ENCODE measurements at regions not wholly inside any gene's neighbourhood (a gene's known extent, or its start where the extent isn't known, plus 50 kb on each side); places are given as distances from the start of the nearest gene placed in this dataset.

DNA sequence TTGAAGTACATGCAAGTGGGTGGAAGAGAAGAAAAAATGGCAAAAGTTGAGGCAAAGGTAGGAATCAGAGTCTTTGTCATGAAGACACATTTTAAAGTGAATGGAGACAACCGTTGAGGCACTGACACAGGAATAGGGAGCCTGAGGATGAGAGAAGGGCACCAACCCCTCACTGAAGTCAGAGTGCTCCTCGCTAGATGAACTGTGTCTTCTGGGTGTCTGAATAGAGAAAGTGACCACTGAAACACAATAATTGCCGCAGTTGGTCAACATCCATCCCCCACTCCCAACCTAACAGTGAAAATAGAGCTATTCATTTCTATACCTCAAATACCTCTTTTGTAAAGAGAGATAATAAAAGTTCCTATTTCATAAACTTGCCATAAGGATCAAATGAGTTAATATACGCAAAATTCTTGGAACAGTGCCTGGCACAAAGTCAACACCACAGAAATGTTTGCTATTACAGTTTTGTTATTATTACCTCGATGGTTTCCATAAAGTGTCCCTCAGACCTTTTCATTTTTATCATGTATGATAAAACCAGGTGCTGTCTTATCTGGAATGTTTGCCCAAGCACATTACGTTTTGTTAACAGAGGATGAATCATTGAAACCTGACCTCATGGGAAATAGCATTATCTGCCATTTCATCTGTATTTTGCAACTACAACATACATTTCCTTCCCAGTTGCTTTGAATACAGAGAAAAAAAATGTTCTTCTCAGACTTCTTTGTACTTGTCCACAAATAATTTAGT lies 61.8 kb upstream of the SP4 start:
- DNase-seq (ENCODE audit: low read depth): no peak
- H3K4me3 ChIP-seq (ENCODE audit: control insufficient read depth, low read depth, low read length): no peak overlapping the region
- TF ChIP-seq, protein P1, sequence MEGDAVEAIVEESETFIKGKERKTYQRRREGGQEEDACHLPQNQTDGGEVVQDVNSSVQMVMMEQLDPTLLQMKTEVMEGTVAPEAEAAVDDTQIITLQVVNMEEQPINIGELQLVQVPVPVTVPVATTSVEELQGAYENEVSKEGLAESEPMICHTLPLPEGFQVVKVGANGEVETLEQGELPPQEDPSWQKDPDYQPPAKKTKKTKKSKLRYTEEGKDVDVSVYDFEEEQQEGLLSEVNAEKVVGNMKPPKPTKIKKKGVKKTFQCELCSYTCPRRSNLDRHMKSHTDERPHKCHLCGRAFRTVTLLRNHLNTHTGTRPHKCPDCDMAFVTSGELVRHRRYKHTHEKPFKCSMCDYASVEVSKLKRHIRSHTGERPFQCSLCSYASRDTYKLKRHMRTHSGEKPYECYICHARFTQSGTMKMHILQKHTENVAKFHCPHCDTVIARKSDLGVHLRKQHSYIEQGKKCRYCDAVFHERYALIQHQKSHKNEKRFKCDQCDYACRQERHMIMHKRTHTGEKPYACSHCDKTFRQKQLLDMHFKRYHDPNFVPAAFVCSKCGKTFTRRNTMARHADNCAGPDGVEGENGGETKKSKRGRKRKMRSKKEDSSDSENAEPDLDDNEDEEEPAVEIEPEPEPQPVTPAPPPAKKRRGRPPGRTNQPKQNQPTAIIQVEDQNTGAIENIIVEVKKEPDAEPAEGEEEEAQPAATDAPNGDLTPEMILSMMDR (IDR thresholded peaks at IDR 0.05; ENCODE audit: control insufficient read depth, insufficient read depth, low read depth, low read length, missing control alignments): no peak

DNA sequence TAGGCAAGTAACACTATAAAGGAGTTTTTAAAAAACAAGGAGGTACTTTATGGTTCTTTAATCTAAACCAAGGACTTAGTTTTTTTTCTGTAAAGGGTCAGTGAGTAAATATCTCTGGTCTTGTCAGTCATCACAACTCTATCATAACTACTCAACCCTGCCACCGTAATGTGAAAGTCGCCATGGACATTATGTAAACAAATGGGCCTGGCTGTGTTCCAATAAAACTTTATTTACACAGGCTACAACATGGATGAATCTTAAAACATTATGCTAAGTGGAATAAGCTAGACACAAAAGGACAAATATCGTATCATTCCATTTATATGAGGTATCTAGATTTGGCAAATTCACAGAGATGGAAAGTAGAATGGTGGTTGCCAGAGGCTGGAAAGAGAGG lies 60.8 kb upstream of the SP4 start:
- H3K4me3 ChIP-seq (ENCODE audit: control insufficient read depth, low read depth, low read length): no peak overlapping the region
- DNase-seq (ENCODE audit: low read depth): no peak
- TF ChIP-seq, protein P1 (IDR thresholded peaks at IDR 0.05; ENCODE audit: control insufficient read depth, insufficient read depth, low read depth, low read length, missing control alignments): no peak

DNA sequence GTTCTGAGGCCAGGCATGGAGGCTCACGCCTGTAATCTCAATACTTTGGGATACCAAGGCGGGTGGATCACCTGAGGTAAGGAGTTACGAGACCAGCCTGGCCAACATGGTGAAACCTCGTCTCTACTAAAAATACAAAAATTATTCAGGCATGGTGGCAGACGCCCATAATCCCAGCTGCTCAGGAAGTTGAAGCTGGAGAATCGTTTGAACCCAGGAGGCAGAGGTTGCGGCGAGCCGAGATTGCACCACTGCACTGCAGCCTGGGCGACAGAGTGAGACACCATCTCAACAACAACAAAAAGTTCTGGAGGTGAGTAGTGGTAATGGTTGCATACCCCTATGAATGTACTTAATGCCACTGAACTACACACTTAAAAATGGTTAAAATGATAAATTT lies 60.3 kb upstream of the SP4 start:
- H3K4me3 ChIP-seq (ENCODE audit: control insufficient read depth, low read depth, low read length): no peak overlapping the region
- TF ChIP-seq, protein P1 (IDR thresholded peaks at IDR 0.05; ENCODE audit: control insufficient read depth, insufficient read depth, low read depth, low read length, missing control alignments): no peak
- DNase-seq (ENCODE audit: low read depth): no peak

DNA sequence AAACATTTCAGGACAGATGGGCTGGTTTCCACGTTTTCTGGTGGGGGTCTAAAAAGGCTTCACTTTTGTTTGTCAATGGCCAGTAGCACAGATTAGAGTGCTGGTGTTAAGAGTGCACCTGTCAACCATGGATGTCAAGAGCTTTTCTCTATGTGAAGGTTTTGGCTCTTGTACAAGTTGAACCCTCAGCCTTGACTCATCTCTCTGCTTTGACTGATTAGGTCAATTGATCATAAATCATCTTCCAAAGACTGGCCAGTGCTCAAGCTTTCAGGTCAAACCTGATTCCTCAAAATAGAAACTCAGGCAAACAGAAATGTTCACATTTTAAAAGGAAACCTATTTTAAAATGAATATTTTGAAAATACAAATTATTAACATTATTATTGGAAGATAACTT lies 59.6 kb upstream of the SP4 start:
- no peak for DNase-seq (ENCODE audit: low read depth)
- TF ChIP-seq, protein P1 (IDR thresholded peaks at IDR 0.05; ENCODE audit: control insufficient read depth, insufficient read depth, low read depth, low read length, missing control alignments): no peak
- H3K4me3 ChIP-seq (ENCODE audit: control insufficient read depth, low read depth, low read length): no peak overlapping the region

DNA sequence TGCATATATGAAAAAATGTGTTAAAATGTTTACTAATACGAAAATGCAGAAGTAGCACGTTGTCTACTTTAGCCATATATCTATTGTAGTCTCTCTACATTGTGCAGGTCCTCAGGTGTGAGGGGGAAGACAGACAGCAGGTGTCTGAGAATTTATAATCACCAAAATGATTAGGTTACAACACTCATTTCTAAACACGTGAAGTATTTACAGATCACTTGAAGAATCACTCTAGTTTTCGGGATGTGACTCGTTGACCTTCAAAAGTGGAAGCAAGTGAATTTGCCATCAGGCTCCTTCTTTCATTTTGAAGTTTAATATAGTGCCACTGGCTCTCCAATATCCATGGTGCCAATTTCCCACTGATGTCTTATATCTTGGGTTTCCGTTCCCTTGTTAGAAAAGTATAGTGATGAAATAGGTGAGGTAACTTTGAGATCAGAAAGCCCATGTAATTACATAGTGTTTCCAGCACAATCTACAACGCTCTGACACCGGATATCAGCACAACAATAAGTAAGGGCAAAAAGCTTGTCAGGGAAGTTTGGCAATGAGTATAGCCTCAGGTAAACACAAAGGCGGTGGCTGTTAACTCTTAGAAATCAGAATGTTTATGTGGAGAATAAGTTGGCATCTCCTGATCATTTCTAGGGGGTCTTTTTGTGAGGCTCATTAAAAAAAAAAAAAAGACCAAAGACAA lies 57.5 kb upstream of the SP4 start:
- no peak for DNase-seq (ENCODE audit: low read depth)
- TF ChIP-seq, protein P1 (IDR thresholded peaks at IDR 0.05; ENCODE audit: control insufficient read depth, insufficient read depth, low read depth, low read length, missing control alignments): no peak
- no peak overlapping the region for H3K4me3 ChIP-seq (ENCODE audit: control insufficient read depth, low read depth, low read length)

DNA sequence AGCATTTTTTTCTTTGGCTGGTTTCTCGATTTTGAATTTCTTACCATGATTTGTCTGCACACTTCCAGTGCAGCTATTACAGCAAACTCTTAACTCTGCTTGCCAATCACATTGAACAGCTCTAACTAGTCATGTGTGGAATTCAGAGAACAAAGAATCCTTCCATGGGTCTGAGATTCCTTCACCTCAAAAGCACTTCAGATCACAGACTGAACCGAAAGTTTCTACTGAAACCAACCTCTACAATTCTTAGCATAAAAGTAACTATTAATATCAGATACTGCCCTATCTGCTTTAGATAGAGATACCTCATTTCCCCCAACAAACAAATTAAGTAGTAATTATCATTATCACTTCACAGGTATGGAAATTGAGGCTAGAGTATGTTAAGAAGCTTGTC lies 56.5 kb upstream of the SP4 start:
- TF ChIP-seq, protein P1 (IDR thresholded peaks at IDR 0.05; ENCODE audit: control insufficient read depth, insufficient read depth, low read depth, low read length, missing control alignments): no peak
- no peak for DNase-seq (ENCODE audit: low read depth)
- no peak overlapping the region for H3K4me3 ChIP-seq (ENCODE audit: control insufficient read depth, low read depth, low read length)
